SK-N-SH treated with all-trans-retinoic acid at 6 μM for 48 hours (cell line): ENCODE measurements at regions not wholly inside any gene's neighbourhood (a gene's known extent, or its start where the extent isn't known, plus 50 kb on each side); places are given as distances from the start of the nearest gene placed in this dataset.

Source experiments
- ATAC-seq: fragments of 200-7000 bp; cut with Tn5 transposase; 3 replicates; pipeline ENCODE4 v1.9.1; 2020; ENCODE audit warnings: mild to moderate bottlenecking, moderate library complexity
- ARNTL ChIP-seq: fragments of 450-650 bp; formaldehyde crosslinking; IDR thresholded peaks from 2 replicates; pipeline ENCODE4 v1.5.0; 2020; ENCODE audit warnings: low read depth, mild to moderate bottlenecking, moderate library complexity, borderline replicate concordance
- BACH2 ChIP-seq: fragments of 250-450 bp; sonication (Bioruptor Pico); IDR thresholded peaks from 2 replicates; pipeline ENCODE4 v1.9.0; 2021; ENCODE audit warnings: mild to moderate bottlenecking, borderline replicate concordance
- CSDC2 ChIP-seq: fragments of 250-450 bp; sonication (Bioruptor Pico); IDR thresholded peaks from 2 replicates; pipeline ENCODE4 v1.5.0; 2020; ENCODE audit warnings: mild to moderate bottlenecking, moderate library complexity
- ESRRG ChIP-seq: fragments of 250-450 bp; sonication (Bioruptor Pico); IDR thresholded peaks from 2 replicates; pipeline ENCODE4 v1.6.1; 2021; ENCODE audit warnings: mild to moderate bottlenecking
- GLIS3 ChIP-seq: fragments of 250-450 bp; sonication (Bioruptor Pico); IDR thresholded peaks from 2 replicates; pipeline ENCODE4 v1.5.0; 2020; ENCODE audit warnings: mild to moderate bottlenecking, moderate library complexity
- ISL1 ChIP-seq: fragments of 250-450 bp; sonication (Bioruptor Pico); IDR thresholded peaks from 2 replicates; pipeline ENCODE4 v2.1.2; 2022; ENCODE audit warnings: mild to moderate bottlenecking, moderate library complexity
- OSR1 ChIP-seq: fragments of 250-450 bp; sonication (Bioruptor Pico); IDR thresholded peaks from 2 replicates; pipeline ENCODE4 v1.8.0; 2022; ENCODE audit warnings: moderate library complexity, mild to moderate bottlenecking, inconsistent platforms
- PPARA ChIP-seq: fragments of 250-450 bp; sonication (Bioruptor Pico); IDR thresholded peaks from 2 replicates; pipeline ENCODE4 v1.5.0; 2020; ENCODE audit warnings: mild to moderate bottlenecking, borderline replicate concordance
- RARB ChIP-seq: fragments of 250-450 bp; sonication (Bioruptor Pico); IDR thresholded peaks from 2 replicates; pipeline ENCODE4 v1.8.0; 2021; ENCODE audit warnings: mild to moderate bottlenecking, moderate library complexity
- SNAI2 ChIP-seq: fragments of 250-450 bp; sonication (Bioruptor Pico); IDR thresholded peaks from 2 replicates; pipeline ENCODE4 v1.5.0; 2020; ENCODE audit warnings: mild to moderate bottlenecking, moderate library complexity
- TOX ChIP-seq: fragments of 250-450 bp; sonication (Bioruptor Pico); IDR thresholded peaks from 2 replicates; pipeline ENCODE4 v1.8.0; 2021; ENCODE audit warnings: mild to moderate bottlenecking, moderate library complexity, borderline replicate concordance
- ZC3H10 ChIP-seq: fragments of 250-450 bp; sonication (Bioruptor Pico); IDR thresholded peaks from 2 replicates; pipeline ENCODE4 v1.5.1; 2021; ENCODE audit warnings: mild to moderate bottlenecking, moderate library complexity
- ZFP3 ChIP-seq: fragments of 250-450 bp; sonication (Bioruptor Pico); IDR thresholded peaks from 2 replicates; pipeline ENCODE4 v1.5.0; 2020; ENCODE audit warnings: mild to moderate bottlenecking, moderate library complexity
- ZNF565 ChIP-seq: fragments of 450-650 bp; formaldehyde crosslinking; conservative IDR thresholded peaks from 2 replicates; pipeline ENCODE4 v1.5.0; 2020; ENCODE audit warnings: low read depth, mild to moderate bottlenecking, moderate library complexity
- ZNF70 ChIP-seq: fragments of 450-650 bp; formaldehyde crosslinking; IDR thresholded peaks from 2 replicates; pipeline ENCODE4 v1.5.0; 2020; ENCODE audit warnings: mild to moderate bottlenecking, moderate library complexity
- ZNF8 ChIP-seq: fragments of 450-650 bp; formaldehyde crosslinking; IDR thresholded peaks from 2 replicates; pipeline ENCODE4 v1.5.0; 2020; ENCODE audit warnings: mild to moderate bottlenecking, moderate library complexity
- TF ChIP-seq, protein P1 (sequence below): fragments of 250-450 bp; sonication (Bioruptor Pico); IDR thresholded peaks from 2 replicates; pipeline ENCODE4 v1.5.1; 2021; ENCODE audit warnings: mild to moderate bottlenecking, moderate library complexity
- TF ChIP-seq, protein P2 (sequence below): fragments of 250-450 bp; sonication (Bioruptor Pico); IDR thresholded peaks from 2 replicates; pipeline ENCODE4 v1.5.0; 2020; ENCODE audit warnings: mild to moderate bottlenecking, moderate library complexity
- TF ChIP-seq, protein P3 (sequence below): fragments of 250-450 bp; sonication (Bioruptor Pico); IDR thresholded peaks from 2 replicates; pipeline ENCODE4 v1.8.0; 2020; ENCODE audit warnings: mild to moderate bottlenecking, moderate library complexity, borderline replicate concordance
- TF ChIP-seq, protein P4 (sequence below): fragments of 250-450 bp; sonication (Bioruptor Pico); IDR thresholded peaks from 2 replicates; pipeline ENCODE4 v1.8.0; 2021; ENCODE audit warnings: low read depth, mild to moderate bottlenecking, moderate library complexity, borderline replicate concordance

DNA sequence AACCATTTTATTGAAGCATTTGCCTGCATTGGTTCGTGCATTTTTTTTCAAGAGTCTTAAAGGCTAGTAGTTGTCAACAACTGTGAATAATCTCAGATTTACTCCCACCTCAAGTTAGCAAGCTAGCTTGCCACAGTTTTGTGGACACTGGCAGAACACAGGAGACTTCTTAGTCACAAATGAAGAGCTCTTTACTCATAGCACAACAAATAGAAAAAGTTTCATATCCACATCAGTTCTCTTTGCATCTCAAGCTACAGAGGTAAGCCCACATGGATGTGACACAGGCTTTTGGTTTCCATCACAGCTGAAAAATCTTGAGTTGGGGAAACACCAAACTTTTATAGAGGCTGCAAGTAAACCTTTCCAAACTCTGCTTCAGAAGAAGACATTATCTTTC lies 2315.7 kb upstream of the TENM3 start:
- no peak for ATAC-seq
- TF ChIP-seq, protein P1, sequence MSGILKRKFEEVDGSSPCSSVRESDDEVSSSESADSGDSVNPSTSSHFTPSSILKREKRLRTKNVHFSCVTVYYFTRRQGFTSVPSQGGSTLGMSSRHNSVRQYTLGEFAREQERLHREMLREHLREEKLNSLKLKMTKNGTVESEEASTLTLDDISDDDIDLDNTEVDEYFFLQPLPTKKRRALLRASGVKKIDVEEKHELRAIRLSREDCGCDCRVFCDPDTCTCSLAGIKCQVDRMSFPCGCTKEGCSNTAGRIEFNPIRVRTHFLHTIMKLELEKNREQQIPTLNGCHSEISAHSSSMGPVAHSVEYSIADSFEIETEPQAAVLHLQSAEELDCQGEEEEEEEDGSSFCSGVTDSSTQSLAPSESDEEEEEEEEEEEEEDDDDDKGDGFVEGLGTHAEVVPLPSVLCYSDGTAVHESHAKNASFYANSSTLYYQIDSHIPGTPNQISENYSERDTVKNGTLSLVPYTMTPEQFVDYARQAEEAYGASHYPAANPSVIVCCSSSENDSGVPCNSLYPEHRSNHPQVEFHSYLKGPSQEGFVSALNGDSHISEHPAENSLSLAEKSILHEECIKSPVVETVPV (CRISPR knock-in tag), result no peak
- TF ChIP-seq CSDC2 (no peak), ARNTL (no peak), ZFP3 (CRISPR knock-in tag) (no peak), ZNF8 (CRISPR knock-in tag) (no peak), ISL1 (CRISPR knock-in tag) (no peak), OSR1 (CRISPR knock-in tag) (no peak)
- TF ChIP-seq, protein P2, sequence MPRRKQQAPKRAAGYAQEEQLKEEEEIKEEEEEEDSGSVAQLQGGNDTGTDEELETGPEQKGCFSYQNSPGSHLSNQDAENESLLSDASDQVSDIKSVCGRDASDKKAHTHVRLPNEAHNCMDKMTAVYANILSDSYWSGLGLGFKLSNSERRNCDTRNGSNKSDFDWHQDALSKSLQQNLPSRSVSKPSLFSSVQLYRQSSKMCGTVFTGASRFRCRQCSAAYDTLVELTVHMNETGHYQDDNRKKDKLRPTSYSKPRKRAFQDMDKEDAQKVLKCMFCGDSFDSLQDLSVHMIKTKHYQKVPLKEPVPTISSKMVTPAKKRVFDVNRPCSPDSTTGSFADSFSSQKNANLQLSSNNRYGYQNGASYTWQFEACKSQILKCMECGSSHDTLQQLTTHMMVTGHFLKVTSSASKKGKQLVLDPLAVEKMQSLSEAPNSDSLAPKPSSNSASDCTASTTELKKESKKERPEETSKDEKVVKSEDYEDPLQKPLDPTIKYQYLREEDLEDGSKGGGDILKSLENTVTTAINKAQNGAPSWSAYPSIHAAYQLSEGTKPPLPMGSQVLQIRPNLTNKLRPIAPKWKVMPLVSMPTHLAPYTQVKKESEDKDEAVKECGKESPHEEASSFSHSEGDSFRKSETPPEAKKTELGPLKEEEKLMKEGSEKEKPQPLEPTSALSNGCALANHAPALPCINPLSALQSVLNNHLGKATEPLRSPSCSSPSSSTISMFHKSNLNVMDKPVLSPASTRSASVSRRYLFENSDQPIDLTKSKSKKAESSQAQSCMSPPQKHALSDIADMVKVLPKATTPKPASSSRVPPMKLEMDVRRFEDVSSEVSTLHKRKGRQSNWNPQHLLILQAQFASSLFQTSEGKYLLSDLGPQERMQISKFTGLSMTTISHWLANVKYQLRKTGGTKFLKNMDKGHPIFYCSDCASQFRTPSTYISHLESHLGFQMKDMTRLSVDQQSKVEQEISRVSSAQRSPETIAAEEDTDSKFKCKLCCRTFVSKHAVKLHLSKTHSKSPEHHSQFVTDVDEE (CRISPR knock-in tag), result no peak

DNA sequence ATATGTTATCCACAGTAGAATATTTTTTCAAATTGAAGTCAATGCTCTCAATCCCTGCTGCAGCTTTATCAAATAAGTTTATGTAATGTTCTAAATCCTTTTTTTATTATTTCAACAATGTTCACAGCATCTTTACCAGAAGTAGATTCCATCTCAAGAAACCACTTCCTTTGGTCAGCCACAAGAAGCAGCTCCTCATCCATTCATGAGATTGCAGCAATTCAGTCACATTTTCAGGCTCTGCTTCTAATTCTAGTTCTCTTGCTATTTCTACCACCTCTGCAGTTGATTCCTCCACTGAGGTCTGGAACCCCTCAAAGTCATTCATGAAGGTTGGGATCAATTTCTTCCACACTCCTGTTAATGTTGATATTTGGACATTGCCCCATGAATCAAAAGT lies 2301.3 kb upstream of the TENM3 start:
- TF ChIP-seq ZNF70 (CRISPR knock-in tag), result no peak
- TF ChIP-seq, protein P3, sequence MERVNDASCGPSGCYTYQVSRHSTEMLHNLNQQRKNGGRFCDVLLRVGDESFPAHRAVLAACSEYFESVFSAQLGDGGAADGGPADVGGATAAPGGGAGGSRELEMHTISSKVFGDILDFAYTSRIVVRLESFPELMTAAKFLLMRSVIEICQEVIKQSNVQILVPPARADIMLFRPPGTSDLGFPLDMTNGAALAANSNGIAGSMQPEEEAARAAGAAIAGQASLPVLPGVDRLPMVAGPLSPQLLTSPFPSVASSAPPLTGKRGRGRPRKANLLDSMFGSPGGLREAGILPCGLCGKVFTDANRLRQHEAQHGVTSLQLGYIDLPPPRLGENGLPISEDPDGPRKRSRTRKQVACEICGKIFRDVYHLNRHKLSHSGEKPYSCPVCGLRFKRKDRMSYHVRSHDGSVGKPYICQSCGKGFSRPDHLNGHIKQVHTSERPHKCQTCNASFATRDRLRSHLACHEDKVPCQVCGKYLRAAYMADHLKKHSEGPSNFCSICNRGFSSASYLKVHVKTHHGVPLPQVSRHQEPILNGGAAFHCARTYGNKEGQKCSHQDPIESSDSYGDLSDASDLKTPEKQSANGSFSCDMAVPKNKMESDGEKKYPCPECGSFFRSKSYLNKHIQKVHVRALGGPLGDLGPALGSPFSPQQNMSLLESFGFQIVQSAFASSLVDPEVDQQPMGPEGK, result no peak
- TF ChIP-seq, all 23 proteins: peak for 0
- no peak for ATAC-seq

DNA sequence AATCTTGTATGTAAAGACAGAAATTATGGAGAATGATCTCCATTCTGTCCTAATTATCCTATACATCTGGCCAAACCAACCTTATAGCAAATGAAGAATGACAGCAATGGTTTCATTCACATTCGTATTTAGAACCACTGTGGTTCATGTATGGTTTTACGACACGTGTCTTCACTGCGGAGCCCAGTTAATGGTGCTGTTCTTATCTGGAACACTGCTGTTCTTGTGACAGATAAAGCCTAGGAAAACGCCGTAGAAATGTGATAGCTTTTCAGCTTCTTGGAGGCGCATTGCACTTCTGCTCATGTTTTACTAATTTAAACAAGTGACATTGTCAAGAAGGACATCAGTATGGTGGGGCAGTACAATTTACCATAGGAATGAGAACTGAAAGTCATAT lies 2266.4 kb upstream of the TENM3 start:
- no peak for ATAC-seq
- TF ChIP-seq CSDC2 (no peak), GLIS3 (CRISPR knock-in tag) (no peak), BACH2 (CRISPR knock-in tag) (no peak), SNAI2 (CRISPR knock-in tag) (no peak), ZFP3 (CRISPR knock-in tag) (no peak), PPARA (no peak), ZNF8 (CRISPR knock-in tag) (no peak), ZC3H10 (CRISPR knock-in tag) (no peak), ARNTL (no peak), RARB (no peak), ZNF565 (no peak), ESRRG (CRISPR knock-in tag) (no peak), TOX (no peak)
- TF ChIP-seq, protein P1 (CRISPR knock-in tag), result no peak
- TF ChIP-seq, protein P2 (CRISPR knock-in tag), result no peak

DNA sequence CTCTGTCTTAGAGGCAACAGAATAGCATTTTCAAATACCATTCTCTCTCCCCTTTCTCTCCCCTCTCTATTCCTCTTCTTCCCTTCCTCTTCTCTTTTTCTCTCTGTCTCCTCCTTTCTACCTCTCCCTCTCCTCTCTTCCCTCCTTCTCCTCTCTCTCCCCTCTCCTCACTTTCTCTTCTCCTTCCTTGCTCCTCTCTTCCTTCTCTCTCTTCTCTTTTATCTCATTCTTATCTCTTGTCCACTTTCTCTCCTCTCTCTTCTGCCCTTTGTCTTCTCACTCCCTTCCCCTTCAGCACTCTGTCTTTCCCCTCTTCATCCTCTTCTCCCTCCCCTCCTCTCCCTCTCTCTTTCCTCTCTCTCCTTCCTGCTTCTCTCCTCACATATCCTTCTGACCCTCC lies 2265.8 kb upstream of the TENM3 start:
- no peak for ATAC-seq
- TF ChIP-seq, protein P4, sequence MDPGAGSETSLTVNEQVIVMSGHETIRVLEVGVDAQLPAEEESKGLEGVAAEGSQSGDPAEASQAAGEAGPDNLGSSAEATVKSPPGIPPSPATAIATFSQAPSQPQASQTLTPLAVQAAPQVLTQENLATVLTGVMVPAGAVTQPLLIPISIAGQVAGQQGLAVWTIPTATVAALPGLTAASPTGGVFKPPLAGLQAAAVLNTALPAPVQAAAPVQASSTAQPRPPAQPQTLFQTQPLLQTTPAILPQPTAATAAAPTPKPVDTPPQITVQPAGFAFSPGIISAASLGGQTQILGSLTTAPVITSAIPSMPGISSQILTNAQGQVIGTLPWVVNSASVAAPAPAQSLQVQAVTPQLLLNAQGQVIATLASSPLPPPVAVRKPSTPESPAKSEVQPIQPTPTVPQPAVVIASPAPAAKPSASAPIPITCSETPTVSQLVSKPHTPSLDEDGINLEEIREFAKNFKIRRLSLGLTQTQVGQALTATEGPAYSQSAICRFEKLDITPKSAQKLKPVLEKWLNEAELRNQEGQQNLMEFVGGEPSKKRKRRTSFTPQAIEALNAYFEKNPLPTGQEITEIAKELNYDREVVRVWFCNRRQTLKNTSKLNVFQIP (CRISPR knock-in tag), result no peak
- no peak for TF ChIP-seq TOX
- TF ChIP-seq PPARA, result no peak
- TF ChIP-seq CSDC2, result no peak
- TF ChIP-seq BACH2 (CRISPR knock-in tag), result no peak
- TF ChIP-seq RARB, result no peak
- TF ChIP-seq ZC3H10 (CRISPR knock-in tag), result no peak
- TF ChIP-seq ZNF8 (CRISPR knock-in tag), result no peak
- no peak for TF ChIP-seq ZNF70 (CRISPR knock-in tag)
- no peak for TF ChIP-seq SNAI2 (CRISPR knock-in tag)
- TF ChIP-seq, protein P1 (CRISPR knock-in tag), result no peak
- TF ChIP-seq OSR1 (CRISPR knock-in tag), result no peak
- no peak for TF ChIP-seq ISL1 (CRISPR knock-in tag)
